ENCODE measurements at regions not wholly inside any gene's neighbourhood (a gene's known extent, or its start where the extent isn't known, plus 50 kb on each side); places are given as distances from the start of the nearest gene placed in this dataset.

- TF ChIP-seq EZH2 (IDR thresholded peaks at IDR 0.05; ENCODE audit: borderline replicate concordance, low read length) (no peak), CTCF (conservative IDR thresholded peaks at IDR 0.05 in 1 of 2, IDR thresholded peaks at IDR 0.05 in 1 of 2; ENCODE audit: extremely low read depth in 1 of 2, insufficient read depth in 1 of 2, low read depth in 1 of 2, low read length in 2 of 2) (no peak)
Measured at GRCh38 chr4:138630666-138631065, 384.9 kb upstream of the NOCT start.
